Suppressor macrophage treated with lipopolysaccharide for 4 hours (primary cell): ENCODE measurements at regions not wholly inside any gene's neighbourhood (a gene's known extent, or its start where the extent isn't known, plus 50 kb on each side); places are given as distances from the start of the nearest gene placed in this dataset.

ENCODE experiments used
- DNase-seq: peaks from one replicate; pipeline ENCODE4 v3.0.0-alpha.2; 2020

DNA sequence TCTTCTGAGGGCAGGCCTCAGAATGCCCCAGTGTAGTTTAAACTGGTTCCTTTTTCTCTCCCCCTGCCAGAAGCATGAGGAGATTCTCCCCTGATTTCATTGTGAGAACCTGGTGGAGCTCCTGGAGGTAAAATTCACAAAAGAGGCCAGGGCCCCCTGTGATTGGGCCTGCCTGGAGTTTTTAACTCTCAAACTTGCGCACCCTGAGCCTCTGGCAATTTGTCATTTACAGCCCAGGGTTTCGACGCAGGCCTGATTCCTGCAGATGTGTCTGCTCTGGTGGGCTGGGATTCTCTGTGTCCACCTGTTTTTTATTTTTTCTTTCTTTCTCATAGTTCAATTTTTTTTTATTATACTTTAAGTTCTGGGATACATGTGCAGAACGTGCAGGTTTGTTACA is 157.9 kb downstream of the ASB1 start:
- no peak for DNase-seq

DNA sequence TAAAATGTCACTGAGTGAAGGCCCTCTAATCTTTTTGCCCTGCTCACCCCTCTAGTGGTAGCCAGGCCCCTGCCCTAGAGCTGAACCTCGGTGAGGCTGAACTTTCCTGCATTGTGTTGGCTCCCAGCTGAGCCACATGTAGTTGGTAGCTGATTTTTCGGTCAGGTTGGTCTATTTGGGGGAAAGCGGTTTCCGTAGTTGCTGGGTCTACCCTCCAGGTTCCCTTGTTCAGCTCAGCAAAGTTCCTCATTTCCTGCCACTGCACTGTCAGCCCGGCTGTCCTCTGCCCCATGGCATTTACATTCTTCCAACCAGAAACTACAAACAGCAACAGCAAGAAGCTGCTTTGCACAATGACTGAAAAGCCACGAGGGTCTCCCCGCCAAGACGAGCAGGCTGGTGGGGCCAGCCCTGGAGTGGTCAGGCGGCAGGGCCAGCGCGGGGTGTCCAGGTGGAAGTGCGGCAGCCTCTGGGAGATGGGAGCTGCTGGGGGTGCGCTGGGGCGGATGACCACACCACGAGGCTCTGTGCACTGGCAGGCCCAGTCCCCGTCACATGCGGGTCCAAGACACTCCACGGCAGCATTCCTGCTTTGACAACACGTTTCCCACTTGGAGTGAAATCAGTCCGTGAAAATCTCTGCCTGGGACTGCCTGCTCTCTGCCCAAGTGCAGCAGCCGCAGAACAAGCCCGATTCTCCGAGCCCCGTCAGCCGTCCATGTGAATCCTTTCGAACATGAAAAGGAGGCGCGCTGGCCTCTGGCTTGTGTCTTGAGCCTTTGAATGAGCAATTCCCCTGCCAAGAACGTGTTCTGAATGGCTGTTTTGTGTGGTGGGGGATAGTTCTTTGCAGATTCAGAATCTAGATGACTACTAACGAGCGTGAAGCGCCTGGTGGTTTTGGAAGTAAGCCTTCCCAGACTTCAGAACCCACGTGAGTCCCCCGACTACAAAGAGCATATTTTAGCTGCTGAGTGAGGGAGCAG is 159.4 kb downstream of the ASB1 start:
- DNase-seq = no peak

DNA sequence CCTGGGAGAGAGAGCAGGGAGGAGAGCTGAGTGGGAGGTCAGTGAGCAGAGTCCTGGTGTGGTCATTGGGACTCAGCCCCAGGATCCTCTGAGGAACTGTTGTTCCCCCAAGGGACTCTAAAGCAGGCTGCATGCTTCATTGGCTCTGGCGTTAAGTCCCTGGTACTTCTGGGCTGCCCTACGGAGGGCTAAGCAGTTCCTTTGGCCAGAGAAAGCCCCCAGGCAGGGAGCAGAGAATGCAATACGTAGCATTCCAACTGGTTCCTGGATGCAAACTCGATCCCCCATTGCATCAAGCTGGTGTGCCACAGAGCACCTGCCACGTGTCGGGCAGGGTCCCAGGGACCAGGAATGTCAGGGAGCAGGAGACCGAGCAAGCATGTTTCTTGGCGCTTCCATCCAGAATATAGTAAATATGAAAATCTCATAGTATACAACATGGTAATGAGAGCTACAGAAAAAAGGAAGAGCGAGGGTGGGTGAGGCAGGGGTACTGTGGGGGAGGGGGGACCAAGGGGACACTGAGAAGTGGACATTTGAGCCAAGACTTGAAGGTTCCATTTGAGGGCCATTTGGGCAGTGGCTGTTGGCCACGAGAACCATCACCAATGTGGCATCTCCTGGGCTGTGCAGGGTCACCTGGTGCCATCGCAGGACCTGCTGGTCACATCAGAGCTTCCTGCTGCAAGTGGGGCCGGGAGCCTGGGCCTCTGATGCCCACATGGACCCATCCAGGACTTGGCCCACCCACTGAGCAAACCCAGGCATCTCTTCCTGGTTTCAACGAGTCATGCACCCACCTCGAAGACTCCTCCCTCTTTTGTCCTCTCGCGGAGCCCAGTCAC is 160.4 kb downstream of the ASB1 start:
- DNase-seq = no peak

DNA sequence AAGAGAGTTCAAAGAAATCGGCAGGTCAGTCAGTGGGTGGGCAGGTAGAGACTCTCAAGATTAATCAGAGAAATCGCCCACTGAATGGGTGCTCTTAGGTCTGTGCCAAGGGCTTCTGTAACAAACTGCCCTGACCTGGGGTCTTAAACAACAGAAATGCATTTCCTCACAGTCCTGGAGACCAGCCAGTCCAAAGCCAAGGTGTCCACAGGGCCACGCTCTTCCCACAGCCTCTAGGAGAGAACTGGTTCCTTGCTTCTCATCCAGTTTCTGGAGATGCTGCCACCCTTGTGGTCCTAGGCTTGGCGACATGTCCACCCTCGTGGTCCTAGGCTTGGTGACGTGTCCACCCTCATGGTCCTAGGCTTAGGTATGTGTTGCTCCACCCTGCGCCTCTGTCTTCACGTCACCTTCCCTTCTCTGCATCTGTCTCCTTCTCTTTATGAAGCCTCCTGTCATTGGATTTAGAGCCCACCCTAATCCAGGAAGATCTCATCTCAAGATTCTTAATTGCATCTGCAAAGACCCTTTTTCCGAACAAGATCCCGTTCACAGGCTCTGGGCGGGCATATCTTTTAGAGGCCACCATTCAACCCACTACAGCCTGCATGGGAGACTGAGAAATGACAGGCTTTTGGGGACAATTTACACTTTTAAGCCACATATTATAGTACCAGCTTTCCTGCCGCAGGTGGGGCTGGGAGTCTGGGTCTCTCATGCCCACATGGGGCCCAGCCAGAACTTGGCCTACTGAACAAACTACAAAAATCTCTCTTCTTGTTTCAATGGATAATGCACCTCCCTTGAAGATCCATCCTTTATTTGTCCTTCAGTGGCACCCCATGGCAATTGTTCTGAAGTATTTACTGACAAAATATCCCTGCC is 161.3 kb downstream of the ASB1 start:
- no peak for DNase-seq

DNA sequence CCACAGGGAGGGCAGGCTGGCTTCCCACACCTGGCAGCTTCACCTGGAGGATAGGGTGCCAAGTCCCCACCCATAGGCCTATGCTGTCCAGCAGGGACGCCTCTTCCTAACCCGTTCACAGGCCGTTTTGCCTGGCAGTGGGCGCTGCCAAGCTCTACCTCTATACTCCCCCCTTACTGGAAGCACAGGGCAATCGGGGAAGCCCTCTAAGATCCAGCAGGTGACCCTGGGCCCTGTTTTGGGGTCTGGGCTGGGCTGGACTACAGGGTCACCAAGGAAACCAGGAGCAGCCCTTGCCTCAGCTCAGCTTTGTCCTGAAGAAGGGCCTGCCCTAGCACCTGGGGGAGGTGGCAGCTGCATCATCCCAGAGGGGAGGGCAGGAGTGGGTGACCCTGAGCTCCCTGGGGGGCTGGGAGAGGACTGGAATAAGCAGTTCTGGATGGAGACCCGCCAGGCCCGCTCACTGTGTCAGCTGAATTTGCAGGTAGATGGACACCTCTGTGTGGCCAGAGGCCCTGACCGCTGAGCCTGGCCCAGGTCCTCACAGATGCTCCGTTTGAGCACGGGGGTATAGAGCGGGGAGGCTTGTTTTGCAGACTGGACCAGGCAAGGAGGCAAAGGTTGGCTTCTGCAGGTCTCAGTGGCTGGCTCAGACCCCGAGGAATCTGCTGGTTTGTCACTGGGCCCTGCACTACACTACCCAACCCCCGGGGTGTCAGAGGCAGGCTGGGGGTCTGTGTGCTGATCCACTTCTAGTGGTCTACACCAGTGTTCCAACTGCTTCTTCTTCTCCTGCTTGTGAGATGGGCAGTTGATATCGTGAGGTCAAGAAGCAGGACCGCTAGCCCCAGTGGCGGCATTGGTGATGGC is 163.1 kb downstream of the ASB1 start:
- no peak for DNase-seq

DNA sequence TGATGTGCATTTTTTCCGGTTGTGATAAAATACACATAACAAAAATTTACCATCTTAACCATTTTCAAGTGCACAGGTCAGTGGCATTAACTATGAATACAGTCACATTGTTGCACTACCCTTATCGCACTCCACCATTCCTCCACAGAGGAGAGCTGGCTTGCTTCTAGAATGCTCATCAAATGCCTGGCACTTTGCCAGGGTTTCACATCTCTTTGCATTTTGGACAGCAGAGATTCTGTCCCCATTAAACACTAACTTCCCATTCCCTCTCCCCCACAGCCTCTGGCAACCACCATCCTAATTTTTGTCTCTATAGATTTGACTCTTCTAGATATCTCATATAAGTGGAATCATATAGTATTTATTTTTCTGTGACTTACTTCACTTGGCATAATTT is 165.0 kb downstream of the ASB1 start:
- no peak for DNase-seq

DNA sequence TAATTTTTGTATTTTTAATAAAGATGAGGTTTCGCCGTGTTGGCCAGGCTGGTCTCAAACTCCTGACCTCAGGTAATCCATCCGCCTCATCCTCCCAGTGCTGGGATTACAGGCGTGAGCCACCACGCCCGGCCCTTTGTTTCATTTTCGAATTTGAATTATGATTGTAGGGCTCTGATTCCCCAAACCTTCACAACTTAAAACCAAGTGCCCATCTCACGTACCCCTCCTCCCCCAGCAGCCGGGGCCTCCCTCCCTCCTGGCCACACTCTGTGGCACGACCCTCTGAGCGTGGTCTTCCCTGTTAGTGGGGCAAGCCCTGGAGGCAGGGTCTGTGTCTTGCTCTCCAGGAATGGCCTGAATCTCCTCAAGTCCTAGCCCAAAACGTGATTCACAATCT is 166.5 kb downstream of the ASB1 start:
- DNase-seq = no peak

DNA sequence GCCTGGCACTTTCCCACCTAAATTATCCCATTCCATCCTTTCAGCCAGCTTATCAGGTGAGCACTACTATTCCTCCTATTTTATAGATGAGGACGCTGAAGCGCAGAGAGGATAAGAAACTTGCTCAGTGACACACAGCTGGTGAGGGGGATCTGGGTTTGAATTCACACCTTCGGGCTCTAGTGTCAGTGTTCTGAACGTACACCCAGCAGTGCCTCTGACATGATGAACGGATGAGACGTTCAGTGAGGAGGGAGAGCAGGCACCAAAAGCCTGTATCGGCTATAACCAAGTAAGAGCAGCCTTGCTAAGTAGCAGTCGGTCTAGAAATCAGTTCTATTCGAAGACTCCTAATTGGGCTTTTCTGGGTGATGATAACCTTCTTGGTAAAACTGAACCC is 167.0 kb downstream of the ASB1 start:
- DNase-seq = no peak

DNA sequence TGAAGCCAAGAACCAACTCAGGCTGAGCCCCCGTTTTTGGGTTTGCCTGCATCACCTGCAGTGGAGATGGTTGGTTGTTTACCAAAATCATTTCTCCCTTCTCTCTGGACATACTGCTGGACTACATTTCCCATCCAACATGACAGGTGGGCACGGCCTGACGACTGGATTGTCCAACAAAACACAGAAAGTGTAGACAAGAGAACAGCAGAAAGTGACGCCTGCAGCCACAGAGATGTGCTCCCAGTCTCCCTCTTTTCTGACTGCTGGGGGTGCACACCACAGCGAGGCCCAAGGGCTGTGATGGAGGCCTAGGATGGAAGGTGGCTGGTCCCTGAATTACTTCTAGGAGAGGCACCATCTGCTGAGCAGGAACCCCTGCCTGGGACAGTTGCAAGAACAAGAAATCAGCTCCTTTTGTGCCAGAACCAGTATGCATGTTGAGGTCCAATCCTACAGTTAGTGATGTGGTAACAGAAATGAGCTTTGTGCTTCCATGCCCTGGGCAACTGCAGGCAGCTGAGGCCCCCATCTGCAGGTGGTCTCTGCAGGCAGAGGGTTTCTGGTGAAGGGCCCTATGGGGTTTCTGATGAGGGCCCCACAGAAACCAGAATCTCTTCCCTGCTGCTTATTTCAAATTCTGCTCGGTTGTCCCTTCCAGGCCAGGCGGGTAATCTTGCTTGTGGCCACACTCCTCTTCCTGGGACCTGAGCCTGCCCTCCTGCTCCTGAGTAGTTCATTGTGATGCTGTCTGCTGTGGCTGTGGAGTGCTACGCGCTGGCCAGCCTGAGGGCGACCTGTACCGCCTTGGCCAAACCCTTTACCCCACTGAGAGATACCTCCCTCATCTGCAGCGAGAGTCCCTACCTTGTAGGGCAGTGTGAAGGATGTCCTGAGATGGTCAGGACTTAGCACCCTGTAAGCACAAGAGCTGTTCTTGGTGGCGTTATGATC is 168.3 kb downstream of the ASB1 start:
- no peak for DNase-seq

DNA sequence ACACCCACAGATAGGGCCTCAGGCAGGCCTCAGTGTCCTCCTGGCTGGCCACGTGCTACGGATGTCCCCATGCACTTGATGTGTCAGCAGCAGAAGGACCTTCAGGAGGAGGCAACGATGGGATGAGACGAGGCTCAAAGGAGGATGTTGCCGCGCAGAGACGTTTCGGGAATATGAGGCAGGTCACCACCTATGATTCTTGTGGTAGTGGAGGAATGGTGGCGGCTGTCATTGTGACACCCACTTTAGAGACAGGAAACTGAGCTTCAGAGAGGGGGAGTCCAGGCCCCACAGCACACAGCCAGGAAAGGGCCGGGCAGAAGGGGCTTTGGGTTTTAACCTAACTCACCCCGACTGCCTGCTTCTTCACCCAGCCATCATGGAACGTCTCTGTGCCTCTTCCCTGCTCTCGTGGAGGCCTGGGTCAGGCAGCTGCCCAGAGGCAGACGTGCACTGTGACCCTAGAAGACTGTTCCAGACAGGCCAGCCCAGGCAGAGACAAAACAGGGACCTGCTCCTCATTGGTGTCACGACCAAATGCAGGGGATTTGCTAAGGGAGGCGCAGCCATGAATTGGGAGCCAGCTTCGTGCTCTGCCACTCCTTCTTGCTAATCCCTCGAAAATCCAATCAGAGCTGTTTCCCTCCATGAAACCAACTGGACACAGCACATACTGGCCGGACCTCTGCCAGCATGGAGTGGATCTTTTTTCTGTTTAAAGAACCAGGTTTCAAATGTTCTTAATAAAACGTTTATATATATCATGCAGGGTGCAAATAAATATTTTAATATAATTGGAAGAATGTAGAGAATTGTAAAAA is 169.2 kb downstream of the ASB1 start:
- DNase-seq = no peak

DNA sequence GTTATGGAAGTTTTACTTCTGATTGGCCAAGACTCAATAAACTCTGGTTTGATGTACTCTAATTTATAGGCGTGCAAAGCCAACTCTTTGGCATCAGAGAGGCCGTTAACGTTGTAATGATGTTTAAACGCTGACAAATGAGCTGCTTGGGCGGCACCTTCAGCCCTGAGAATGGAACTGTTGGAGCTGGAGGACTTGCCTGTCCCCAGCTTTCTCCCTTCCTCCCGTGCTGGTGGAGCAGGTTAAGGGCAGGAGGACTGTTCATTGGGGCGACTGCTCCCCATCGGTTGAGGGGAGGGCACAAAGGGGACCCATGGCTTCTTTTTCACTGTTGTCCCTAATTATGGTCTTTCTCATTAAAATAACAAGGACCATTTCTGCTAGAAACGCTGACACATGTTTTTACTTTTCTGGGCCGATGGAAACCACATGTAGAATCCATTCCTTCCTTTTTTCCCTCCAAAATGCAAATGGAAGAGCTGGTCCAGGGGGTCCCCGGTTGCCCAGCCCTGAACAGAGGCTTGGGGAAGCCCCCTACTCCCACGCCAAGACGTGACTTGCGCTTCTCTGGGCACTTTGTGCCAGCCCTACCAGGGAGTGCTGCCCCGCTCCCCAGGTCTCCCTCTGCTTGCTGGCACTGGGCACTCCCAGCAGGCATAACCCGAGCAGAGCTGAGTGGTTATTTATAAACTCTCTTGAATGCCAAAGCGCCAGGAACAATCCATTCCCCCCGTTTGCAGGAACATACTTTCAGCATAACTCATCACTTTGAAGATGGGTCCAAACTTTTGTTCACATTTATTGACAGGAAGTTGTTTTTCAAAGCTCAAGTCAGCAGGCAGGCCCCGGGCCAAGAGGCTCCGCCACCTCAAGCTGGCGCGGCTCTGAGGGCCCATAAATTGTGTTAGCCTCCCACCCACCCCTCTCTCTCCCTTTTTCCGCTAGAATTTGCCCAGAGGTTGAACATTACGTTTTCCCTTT is 170.1 kb downstream of the ASB1 start:
- DNase-seq = no peak

DNA sequence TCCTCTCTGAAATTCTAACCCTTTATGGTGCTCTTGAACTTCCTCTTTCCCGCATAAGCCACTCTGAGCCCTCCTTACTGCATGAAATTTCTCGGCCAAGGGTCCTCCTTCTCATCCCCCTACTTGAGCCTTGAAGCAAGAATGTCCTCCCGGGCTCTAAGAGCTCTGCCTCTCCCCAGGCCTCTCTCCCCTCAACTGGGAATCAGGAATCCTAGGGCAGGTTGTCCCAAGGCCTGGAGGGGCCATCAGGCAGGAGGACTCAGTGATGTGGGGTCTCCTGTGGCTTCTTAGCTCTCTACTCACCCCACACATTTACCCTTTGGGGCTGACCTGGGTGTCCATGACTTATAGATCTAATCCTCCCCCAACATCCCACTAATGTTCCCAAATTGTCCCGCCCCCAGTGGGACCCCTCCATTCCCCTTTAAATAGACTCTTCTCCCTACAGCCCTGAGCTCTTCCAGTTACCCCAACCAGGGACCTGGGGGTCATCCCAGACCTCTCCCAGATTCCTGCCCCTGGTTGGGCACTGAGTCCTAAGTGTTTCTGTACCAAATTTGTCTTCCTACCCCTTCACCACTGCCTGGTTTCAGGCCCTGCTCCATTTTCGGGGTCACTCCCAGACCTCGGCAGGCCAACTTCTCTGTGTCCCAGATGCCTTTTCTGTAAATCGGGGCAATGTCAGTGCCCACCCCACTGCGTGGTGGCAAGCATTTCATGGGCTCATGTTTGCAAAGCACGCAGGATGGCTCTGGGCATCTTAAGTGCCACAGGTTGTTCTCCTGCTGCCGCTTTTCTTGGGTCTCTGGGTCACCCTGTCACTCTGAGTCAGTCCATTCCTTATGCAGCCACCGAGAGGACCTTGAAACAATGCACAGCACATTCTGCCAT is 171.2 kb downstream of the ASB1 start:
- no peak for DNase-seq

DNA sequence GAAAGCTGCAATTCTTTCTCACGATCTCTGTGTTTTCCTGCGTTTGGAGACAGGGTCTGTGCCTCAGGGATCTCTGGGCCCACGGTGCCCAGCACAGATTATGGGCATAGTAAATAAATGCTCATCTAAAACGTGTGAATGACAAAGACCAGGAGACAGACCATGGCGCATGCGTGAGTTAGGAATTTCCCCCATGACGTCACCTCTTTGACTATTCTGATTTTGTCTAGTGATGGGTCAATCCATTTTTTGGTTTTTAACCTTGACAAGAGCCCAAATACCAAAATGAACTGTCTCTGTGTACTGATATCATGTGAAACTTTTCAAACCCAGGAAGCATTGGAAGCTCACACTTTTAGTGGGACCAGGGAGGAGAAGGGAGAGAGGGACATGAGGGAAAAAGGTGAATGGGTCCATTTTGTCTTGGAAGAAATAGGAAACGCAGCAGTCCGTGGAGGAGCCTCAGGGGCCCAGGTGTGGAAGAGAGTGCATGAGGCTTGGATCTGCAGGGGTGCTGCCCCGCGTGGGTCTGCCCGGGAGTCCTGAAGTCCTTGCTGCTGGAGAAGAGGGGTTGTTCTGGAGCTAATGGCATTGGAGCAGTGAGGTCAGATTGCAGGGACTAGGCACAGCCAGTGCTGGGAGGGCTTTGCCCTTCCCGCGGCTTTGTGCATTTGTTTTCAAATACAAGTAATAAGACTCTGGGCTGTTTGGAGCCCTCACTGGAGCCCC is 172.2 kb downstream of the ASB1 start:
- DNase-seq = no peak

DNA sequence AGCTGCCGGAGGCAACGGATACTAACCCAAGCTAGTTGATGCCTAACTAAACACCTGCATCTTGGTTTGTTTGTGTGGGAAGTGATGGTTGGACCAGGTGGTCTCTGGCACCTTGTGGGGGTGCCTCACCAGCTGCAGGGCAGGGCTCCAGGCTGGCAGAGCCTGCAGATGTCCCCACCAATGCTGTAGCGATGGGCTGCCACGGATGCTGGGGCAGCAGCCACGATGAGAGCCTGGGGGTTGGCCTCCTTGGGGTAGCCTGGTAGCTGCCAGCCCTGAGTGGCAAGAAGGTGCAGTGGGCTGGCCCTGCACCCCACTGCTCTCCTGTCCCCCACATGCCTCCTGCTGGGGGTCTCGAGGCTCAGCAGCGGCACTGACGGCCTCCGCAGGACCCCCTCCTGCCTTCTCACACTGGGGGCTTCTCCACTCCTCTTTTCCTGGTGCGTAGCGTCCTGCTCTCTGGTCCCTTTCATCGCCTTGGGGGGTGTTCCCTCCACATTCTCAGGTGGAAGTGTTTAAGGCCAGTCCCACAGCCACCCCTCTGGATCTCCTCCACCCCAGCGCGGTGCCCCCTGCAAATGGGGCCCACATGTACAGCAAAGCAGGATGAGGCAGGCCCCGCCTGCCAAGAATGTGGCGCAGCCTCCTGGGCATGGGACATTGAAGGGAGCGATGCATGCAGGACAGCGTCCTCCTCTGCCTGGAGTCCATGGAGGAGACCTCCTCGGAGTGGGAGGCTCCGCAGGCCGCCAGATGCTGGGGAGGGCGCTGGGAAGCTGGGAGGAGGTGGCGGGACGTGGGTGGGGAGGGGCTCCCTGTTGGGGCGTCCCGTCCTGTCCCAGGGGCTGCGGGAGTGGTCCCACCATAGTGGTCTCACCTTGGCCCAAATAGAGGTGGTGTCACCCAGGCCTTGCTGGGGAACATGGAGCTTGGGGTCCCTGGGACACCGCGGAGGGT is 173.1 kb downstream of the ASB1 start:
- DNase-seq = no peak
